NCI-H226 (cell line): ENCODE measurements at regions not wholly inside any gene's neighbourhood (a gene's known extent, or its start where the extent isn't known, plus 50 kb on each side); places are given as distances from the start of the nearest gene placed in this dataset.
"Not testable (repeated sequence)": the region's sequence is repeated elsewhere in the genome, so short reads cannot be mapped to it uniquely, and the experiment has no call there.

ENCODE experiments used
- DNase-seq: peaks from one replicate; pipeline ENCODE4 v3.0.0-alpha.2; 2015

GRCh38 chr3:74269689-74270088 is 344.8 kb downstream of the CNTN3 start:
- no peak for DNase-seq

- DNase-seq: no peak
These were observed 345.7 kb downstream of the CNTN3 start for GRCh38 chr3:74268753-74269152.

GRCh38 chr3:74267588-74268184 is 346.8 kb downstream of the CNTN3 start:
- no peak for DNase-seq

- DNase-seq: no peak
These were observed 347.3 kb downstream of the CNTN3 start for GRCh38 chr3:74267131-74267530.

GRCh38 chr3:74265069-74265468 is 349.4 kb downstream of the CNTN3 start:
- no peak for DNase-seq

- no peak for DNase-seq
These were observed 351.4 kb downstream of the CNTN3 start for GRCh38 chr3:74263031-74263430.

- DNase-seq: no peak
These were observed 381.4 kb downstream of the CNTN3 start for GRCh38 chr3:74233091-74233490.

GRCh38 chr3:74217467-74217866 is 397.0 kb downstream of the CNTN3 start:
- no peak for DNase-seq

- DNase-seq: no peak
These were observed 400.2 kb downstream of the CNTN3 start for GRCh38 chr3:74214286-74214685.

GRCh38 chr3:74210739-74211138 is 403.7 kb downstream of the CNTN3 start:
- DNase-seq: no peak

- DNase-seq: no peak
These were observed 413.5 kb downstream of the CNTN3 start for GRCh38 chr3:74200952-74201351.

- not testable (repeated sequence) for DNase-seq
These were observed 435.8 kb downstream of the CNTN3 start for GRCh38 chr3:74178664-74179063.

GRCh38 chr3:74173090-74173489 is 441.4 kb downstream of the CNTN3 start:
- DNase-seq: no peak

GRCh38 chr3:74167926-74168325 is 446.5 kb downstream of the CNTN3 start:
- no peak for DNase-seq

- no peak for DNase-seq
These were observed 449.2 kb downstream of the CNTN3 start for GRCh38 chr3:74165211-74165610.

- DNase-seq: no peak
These were observed 465.0 kb downstream of the CNTN3 start for GRCh38 chr3:74149466-74149865.

GRCh38 chr3:74145277-74145676 is 469.2 kb downstream of the CNTN3 start:
- DNase-seq: no peak

GRCh38 chr3:74139648-74140047 is 474.8 kb downstream of the CNTN3 start:
- no peak for DNase-seq

GRCh38 chr3:74137790-74138189 is 476.7 kb downstream of the CNTN3 start:
- no peak for DNase-seq

- DNase-seq: no peak
These were observed 478.7 kb downstream of the CNTN3 start for GRCh38 chr3:74135808-74136207.

- no peak for DNase-seq
These were observed 479.6 kb downstream of the CNTN3 start for GRCh38 chr3:74134831-74135230.

GRCh38 chr3:74131546-74132328 is 482.7 kb downstream of the CNTN3 start:
- DNase-seq: not testable (repeated sequence)

GRCh38 chr3:74129611-74130010 is 484.8 kb downstream of the CNTN3 start:
- DNase-seq: no peak

- DNase-seq: no peak
These were observed 485.4 kb downstream of the CNTN3 start for GRCh38 chr3:74129056-74129455.

- DNase-seq: no peak
These were observed 487.2 kb downstream of the CNTN3 start for GRCh38 chr3:74127256-74127655.
